DOHH2 (cell line): ENCODE measurements at regions not wholly inside any gene's neighbourhood (a gene's known extent, or its start where the extent isn't known, plus 50 kb on each side); places are given as distances from the start of the nearest gene placed in this dataset.
"Not testable (repeated sequence)": the region's sequence is repeated elsewhere in the genome, so short reads cannot be mapped to it uniquely, and the experiment has no call there.

Experiments used
- H3F3A ChIP-seq: fragments of 200-600 bp; sonication (generic), shearing (Covaris generic); 2 replicates; pipeline ENCODE4 v1.6.0; 2016; ENCODE audit warnings: antibody characterized with exemption, mild to moderate bottlenecking; ENCODE audit not compliant: control insufficient read depth, insufficient read depth
- H3K27ac ChIP-seq: fragments of 200-600 bp; sonication (generic); 2 replicates; pipeline ENCODE4 v1.5.1; 2014; ENCODE audit warnings: low read depth, mild to moderate bottlenecking, low read length, moderate library complexity
- H3K27me3 ChIP-seq: fragments of 200-600 bp; sonication (generic); 2 replicates; pipeline ENCODE4 v1.6.1; 2014; ENCODE audit warnings: mild to moderate bottlenecking, low read length, mixed read lengths; ENCODE audit not compliant: control insufficient read depth
- H3K36me3 ChIP-seq: fragments of 200-600 bp; sonication (generic); 2 replicates; pipeline ENCODE4 v1.6.1; 2014; ENCODE audit warnings: mild to moderate bottlenecking, low read length, moderate library complexity, mixed read lengths; ENCODE audit not compliant: control insufficient read depth
- H3K4me1 ChIP-seq: fragments of 200-600 bp; sonication (generic); 2 replicates; pipeline ENCODE4 v1.6.1; 2014; ENCODE audit warnings: mild to moderate bottlenecking, low read length, mixed read lengths; ENCODE audit not compliant: control insufficient read depth
- H3K4me2 ChIP-seq: fragments of 200-600 bp; sonication (generic); 2 replicates; pipeline ENCODE4 v1.6.0; 2014; ENCODE audit warnings: mild to moderate bottlenecking, low read length, moderate library complexity
- H3K4me3 ChIP-seq: fragments of 200-600 bp; sonication (generic); 2 replicates; pipeline ENCODE4 v1.5.1; 2014; ENCODE audit warnings: mild to moderate bottlenecking, low read length, mixed read lengths
- H3K79me2 ChIP-seq: fragments of 200-600 bp; sonication (generic); 2 replicates; pipeline ENCODE4 v1.6.1; 2014; ENCODE audit warnings: mild to moderate bottlenecking, low read length, mixed read lengths; ENCODE audit not compliant: control insufficient read depth
- H3K9me2 ChIP-seq: fragments of 200-600 bp; sonication (generic); replicated peaks from 2 replicates; pipeline ENCODE4 v1.6.1; 2014; ENCODE audit warnings: mild to moderate bottlenecking, low read length, mixed read lengths; ENCODE audit not compliant: control insufficient read depth
- H3K9me3 ChIP-seq: fragments of 200-600 bp; sonication (generic); 2 replicates; pipeline ENCODE4 v1.6.1; 2014; ENCODE audit warnings: antibody characterized with exemption, low read length, mixed read lengths; ENCODE audit not compliant: control insufficient read depth, insufficient read depth
- H4K20me1 ChIP-seq: fragments of 200-600 bp; sonication (generic); 2 replicates; pipeline ENCODE4 v1.6.0; 2014; ENCODE audit warnings: low read depth, mild to moderate bottlenecking, antibody characterized with exemption, low read length, moderate library complexity; ENCODE audit not compliant: control insufficient read depth, insufficient read depth
- EZH2phosphoT487 ChIP-seq: fragments of 200-600 bp; sonication (generic); IDR thresholded peaks from 2 replicates; pipeline ENCODE4 v1.6.1; 2017; ENCODE audit warnings: borderline replicate concordance, mild to moderate bottlenecking, antibody characterized with exemption, low read length, moderate library complexity, mixed read lengths
- TF ChIP-seq, protein P1 (sequence below): fragments of 200-600 bp; sonication (generic); IDR thresholded peaks from one replicate; pipeline ENCODE4 v1.5.1; 2014; ENCODE audit warnings: antibody characterized with exemption, mild to moderate bottlenecking, low read depth, low read length; ENCODE audit not compliant: poor library complexity, severe bottlenecking

DNA sequence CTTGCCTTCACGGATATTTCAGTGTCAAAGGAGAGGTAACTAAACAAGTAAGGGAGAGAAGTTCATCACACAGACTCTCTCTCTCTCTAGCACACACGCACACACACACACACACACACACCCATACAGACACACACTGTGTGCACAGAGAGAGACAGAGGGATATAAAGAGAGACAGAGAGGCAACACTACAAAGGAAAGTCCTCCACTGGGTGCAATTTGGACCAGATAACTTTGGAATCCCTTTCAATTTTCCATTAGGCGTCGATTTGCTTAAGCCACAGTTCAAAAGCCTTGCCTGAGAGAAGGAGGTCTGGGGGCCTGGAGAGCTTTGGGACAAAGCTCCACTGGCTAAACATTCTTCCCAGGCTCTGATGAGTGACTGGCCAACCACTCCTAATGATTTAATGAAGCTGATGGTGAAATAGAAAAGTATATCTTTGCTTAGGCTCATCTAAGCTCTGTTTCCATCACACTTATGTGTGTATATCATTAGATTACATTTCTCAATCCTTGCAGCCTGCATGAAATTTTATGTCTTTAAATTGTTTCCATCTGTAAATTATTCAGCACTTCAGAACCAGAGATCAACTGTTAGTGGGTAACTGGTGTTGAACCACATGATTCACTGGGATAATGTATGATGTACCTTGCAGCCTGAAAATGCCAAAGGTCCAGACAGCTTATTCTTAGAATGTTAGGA, 180.8 kb downstream of the MAGEB17 start:
- Histone ChIP-seq H3K9me3 (no peaks in the 10 kb centered on the region), H4K20me1 (no peaks in the 10 kb centered on the region), H3K79me2 (no peaks in the 10 kb centered on the region), H3K4me2 (no peak overlapping the region), H3K36me3 (no peaks in the 10 kb centered on the region), H3K4me3 (no peak overlapping the region), H3K4me1 (no peaks in the 10 kb centered on the region), H3F3A (no peaks in the 10 kb centered on the region), H3K27me3 (no peaks in the 10 kb centered on the region), H3K27ac (no peak overlapping the region), H3K9me2 (no peaks in the 10 kb centered on the region)
- TF ChIP-seq EZH2phosphoT487 = no peak
- TF ChIP-seq, protein P1, sequence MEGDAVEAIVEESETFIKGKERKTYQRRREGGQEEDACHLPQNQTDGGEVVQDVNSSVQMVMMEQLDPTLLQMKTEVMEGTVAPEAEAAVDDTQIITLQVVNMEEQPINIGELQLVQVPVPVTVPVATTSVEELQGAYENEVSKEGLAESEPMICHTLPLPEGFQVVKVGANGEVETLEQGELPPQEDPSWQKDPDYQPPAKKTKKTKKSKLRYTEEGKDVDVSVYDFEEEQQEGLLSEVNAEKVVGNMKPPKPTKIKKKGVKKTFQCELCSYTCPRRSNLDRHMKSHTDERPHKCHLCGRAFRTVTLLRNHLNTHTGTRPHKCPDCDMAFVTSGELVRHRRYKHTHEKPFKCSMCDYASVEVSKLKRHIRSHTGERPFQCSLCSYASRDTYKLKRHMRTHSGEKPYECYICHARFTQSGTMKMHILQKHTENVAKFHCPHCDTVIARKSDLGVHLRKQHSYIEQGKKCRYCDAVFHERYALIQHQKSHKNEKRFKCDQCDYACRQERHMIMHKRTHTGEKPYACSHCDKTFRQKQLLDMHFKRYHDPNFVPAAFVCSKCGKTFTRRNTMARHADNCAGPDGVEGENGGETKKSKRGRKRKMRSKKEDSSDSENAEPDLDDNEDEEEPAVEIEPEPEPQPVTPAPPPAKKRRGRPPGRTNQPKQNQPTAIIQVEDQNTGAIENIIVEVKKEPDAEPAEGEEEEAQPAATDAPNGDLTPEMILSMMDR = no peak

DNA sequence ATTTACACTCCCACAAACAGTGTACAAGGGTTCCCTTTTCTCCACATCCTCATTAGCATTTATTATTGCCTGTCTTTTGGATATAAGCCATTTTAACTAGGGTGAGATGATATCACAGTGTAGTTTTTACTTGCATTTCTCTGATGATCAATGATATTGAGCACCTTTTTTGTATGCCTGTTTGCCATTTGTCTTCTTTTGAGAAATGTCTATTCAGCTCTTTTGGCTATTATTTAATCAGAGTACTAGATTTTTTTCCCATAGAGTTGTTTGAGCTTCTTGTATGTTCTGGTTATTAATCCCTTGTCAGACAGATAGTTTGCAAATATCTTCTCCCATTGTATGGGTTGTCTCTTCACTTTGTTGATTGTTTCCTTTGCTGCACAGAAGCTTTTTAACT, 190.6 kb downstream of the MAGEB17 start:
- no peaks in the 10 kb centered on the region for H3K27me3 ChIP-seq
- H3F3A ChIP-seq = no peaks in the 10 kb centered on the region
- TF ChIP-seq EZH2phosphoT487 = no peak
- TF ChIP-seq, protein P1 = no peak
- no peaks in the 10 kb centered on the region for H4K20me1 ChIP-seq
- no peaks in the 10 kb centered on the region for H3K9me3 ChIP-seq
- H3K27ac ChIP-seq = no peak overlapping the region
- no peaks in the 10 kb centered on the region for H3K9me2 ChIP-seq
- H3K4me1 ChIP-seq = no peaks in the 10 kb centered on the region
- H3K4me2 ChIP-seq = no peak overlapping the region
- H3K4me3 ChIP-seq = no peak overlapping the region
- H3K36me3 ChIP-seq = no peaks in the 10 kb centered on the region
- no peaks in the 10 kb centered on the region for H3K79me2 ChIP-seq

DNA sequence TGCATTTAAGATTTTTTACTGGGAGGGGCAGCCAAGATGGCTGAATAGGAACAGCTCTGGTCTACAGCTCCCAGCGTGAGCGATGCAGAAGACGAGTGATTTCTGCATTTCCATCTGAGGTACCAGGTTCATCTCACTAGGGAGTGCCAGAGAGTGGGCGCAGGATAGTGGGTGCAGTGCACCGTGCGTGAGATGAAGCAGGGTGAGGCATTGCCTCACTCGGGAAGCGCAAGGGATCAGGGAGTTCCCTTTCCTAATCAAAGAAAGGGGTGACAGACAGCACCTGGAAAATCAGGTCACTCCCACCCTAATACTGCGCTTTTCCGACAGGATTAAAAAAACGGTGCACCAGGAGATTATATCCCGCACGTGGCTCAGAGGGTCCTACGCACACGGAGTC, 192.8 kb downstream of the MAGEB17 start:
- H3K27ac ChIP-seq, H3F3A ChIP-seq, H3K9me3 ChIP-seq, H3K79me2 ChIP-seq, H3K4me3 ChIP-seq, H4K20me1 ChIP-seq, H3K4me2 ChIP-seq, H3K4me1 ChIP-seq, H3K36me3 ChIP-seq, H3K9me2 ChIP-seq, H3K27me3 ChIP-seq: not testable (repeated sequence)

DNA sequence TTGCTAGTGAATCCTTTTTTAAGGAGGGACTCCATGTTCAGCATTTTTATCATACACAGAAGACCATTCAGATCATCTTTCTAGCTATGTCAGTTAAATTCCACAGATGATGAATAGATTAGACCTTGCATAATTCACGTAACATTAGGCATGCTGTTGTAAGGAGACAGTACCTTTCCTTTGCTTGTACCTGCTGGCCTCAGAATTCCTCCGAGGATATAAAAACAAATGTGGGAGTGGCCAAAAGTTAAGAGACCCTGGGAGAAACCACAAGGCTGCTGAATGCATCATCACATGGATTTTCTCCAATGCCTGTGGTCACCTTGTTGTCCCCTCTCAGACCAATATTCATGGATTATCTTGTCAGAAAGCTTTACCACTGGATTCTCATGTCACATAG, 201.4 kb downstream of the MAGEB17 start:
- Histone ChIP-seq H3K36me3 (no peaks in the 10 kb centered on the region), H3K4me3 (no peak overlapping the region), H3K9me3 (no peaks in the 10 kb centered on the region), H3K27me3 (no peaks in the 10 kb centered on the region), H3F3A (no peaks in the 10 kb centered on the region), H3K9me2 (no peaks in the 10 kb centered on the region), H3K4me2 (no peak overlapping the region), H3K27ac (no peak overlapping the region), H3K79me2 (no peaks in the 10 kb centered on the region), H3K4me1 (no peaks in the 10 kb centered on the region), H4K20me1 (no peaks in the 10 kb centered on the region)
- TF ChIP-seq EZH2phosphoT487 = no peak
- TF ChIP-seq, protein P1 = no peak
